Nephron progenitor cell (in vitro differentiated cells): ENCODE measurements at regions not wholly inside any gene's neighbourhood (a gene's known extent, or its start where the extent isn't known, plus 50 kb on each side); places are given as distances from the start of the nearest gene placed in this dataset.

Experiments used
- DNase-seq: peaks from one replicate; pipeline ENCODE4 v3.0.0; 2021
- H3K27ac Mint-ChIP-seq: 2 replicates; pipeline ENCODE4 v1.8.0; 2021; ENCODE audit warnings: mild to moderate bottlenecking, moderate library complexity, mixed read lengths
- H3K27me3 Mint-ChIP-seq: 2 replicates; pipeline ENCODE4 v1.8.0; 2021; ENCODE audit warnings: mild to moderate bottlenecking, low read depth, mixed read lengths; ENCODE audit not compliant: poor library complexity
- H3K36me3 Mint-ChIP-seq: 2 replicates; pipeline ENCODE4 v1.8.0; 2021; ENCODE audit warnings: low read depth, mixed read lengths
- H3K4me1 Mint-ChIP-seq: 2 replicates; pipeline ENCODE4 v1.8.0; 2021; ENCODE audit warnings: mixed read lengths
- H3K4me3 Mint-ChIP-seq: 2 replicates; pipeline ENCODE4 v1.8.0; 2021; ENCODE audit warnings: mild to moderate bottlenecking, moderate library complexity, mixed read lengths
- H3K9me3 Mint-ChIP-seq: 2 replicates; pipeline ENCODE4 v1.8.0; 2021; ENCODE audit warnings: mild to moderate bottlenecking, moderate library complexity, mixed read lengths
- TF ChIP-seq, protein P1 (sequence below): fragments of 200-600 bp; sonication (generic); IDR thresholded peaks from 2 replicates; pipeline ENCODE4 v1.5.0; 2021; ENCODE audit warnings: antibody characterized with exemption

GRCh38 chr6:1545654-1546053, 64.1 kb upstream of the FOXC1 start:
- Mint-ChIP-seq H3K27ac (no peak overlapping the region), H3K36me3 (no peaks in the 10 kb centered on the region), H3K4me3 (no peak overlapping the region), H3K9me3 (peaks cover 25% of the 10 kb centered on the region), H3K4me1 (peaks cover 8% of the 10 kb centered on the region), H3K27me3 (peaks cover 10% of the 10 kb centered on the region)
- DNase-seq = no peak
- TF ChIP-seq, protein P1, sequence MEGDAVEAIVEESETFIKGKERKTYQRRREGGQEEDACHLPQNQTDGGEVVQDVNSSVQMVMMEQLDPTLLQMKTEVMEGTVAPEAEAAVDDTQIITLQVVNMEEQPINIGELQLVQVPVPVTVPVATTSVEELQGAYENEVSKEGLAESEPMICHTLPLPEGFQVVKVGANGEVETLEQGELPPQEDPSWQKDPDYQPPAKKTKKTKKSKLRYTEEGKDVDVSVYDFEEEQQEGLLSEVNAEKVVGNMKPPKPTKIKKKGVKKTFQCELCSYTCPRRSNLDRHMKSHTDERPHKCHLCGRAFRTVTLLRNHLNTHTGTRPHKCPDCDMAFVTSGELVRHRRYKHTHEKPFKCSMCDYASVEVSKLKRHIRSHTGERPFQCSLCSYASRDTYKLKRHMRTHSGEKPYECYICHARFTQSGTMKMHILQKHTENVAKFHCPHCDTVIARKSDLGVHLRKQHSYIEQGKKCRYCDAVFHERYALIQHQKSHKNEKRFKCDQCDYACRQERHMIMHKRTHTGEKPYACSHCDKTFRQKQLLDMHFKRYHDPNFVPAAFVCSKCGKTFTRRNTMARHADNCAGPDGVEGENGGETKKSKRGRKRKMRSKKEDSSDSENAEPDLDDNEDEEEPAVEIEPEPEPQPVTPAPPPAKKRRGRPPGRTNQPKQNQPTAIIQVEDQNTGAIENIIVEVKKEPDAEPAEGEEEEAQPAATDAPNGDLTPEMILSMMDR = no peak

- H3K4me3 Mint-ChIP-seq = no peak overlapping the region
- H3K27ac Mint-ChIP-seq = no peak overlapping the region
- no peaks in the 10 kb centered on the region for H3K36me3 Mint-ChIP-seq
- peaks cover 8% of the 10 kb centered on the region for H3K4me1 Mint-ChIP-seq
- DNase-seq = no peak
- H3K9me3 Mint-ChIP-seq = peaks cover 41% of the 10 kb centered on the region
- H3K27me3 Mint-ChIP-seq = peaks cover 8% of the 10 kb centered on the region
- TF ChIP-seq, protein P1 = no peak
These were observed 61.9 kb upstream of the FOXC1 start for GRCh38 chr6:1547785-1548184.

DNA sequence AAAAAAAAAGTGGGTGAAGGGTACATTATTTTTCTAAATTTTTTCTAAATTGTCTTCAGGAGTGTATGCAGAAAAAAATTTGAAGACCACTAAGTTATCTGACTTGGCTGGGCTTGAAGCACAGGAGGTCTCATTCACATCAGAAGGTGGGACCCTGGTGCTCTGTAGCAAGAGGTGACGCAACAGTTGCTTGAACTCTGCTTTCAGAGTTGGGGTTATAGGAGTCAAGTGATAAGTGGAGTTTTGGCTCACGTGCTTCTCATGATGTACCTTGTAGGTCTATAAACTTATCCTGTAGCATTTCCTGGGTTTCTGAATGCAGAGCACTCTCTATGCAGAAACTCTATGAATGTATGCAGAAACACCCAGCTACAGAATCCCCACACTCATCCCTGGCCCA, 58.5 kb upstream of the FOXC1 start:
- Mint-ChIP-seq H3K4me3 (no peak overlapping the region), H3K4me1 (peaks cover 11% of the 10 kb centered on the region), H3K27ac (no peak overlapping the region), H3K27me3 (peaks cover 4% of the 10 kb centered on the region), H3K36me3 (peaks cover 9% of the 10 kb centered on the region), H3K9me3 (peaks cover 51% of the 10 kb centered on the region)
- TF ChIP-seq, protein P1 = no peak
- no peak for DNase-seq

DNA sequence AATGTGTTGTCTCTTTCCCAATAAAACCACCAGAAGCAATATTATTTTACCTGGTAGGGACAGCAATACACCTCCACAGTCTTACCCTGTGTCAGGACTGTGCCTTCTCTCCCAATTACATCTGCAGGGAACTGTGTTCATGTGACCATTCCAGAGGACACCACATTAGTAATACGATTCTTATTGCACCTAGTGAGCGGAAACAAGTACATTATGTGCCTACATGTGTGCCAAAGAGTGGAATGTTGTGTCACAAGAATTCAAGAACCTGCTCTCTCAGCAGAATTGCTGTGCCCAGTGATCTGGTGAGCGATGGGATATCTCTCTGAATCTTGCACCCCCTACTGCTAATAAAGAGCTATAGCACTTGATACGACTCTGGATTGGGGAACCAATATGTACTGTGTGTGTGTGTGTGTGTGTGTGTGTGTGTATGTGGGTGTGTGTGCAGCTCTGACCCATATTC, 57.4 kb upstream of the FOXC1 start:
- peaks cover 20% of the 10 kb centered on the region for H3K4me1 Mint-ChIP-seq
- peaks cover 4% of the 10 kb centered on the region for H3K27me3 Mint-ChIP-seq
- TF ChIP-seq, protein P1 = no peak
- no peak for DNase-seq
- peaks cover 13% of the 10 kb centered on the region for H3K36me3 Mint-ChIP-seq
- no peak overlapping the region for H3K4me3 Mint-ChIP-seq
- H3K27ac Mint-ChIP-seq = no peak overlapping the region
- peaks cover 56% of the 10 kb centered on the region for H3K9me3 Mint-ChIP-seq

DNA sequence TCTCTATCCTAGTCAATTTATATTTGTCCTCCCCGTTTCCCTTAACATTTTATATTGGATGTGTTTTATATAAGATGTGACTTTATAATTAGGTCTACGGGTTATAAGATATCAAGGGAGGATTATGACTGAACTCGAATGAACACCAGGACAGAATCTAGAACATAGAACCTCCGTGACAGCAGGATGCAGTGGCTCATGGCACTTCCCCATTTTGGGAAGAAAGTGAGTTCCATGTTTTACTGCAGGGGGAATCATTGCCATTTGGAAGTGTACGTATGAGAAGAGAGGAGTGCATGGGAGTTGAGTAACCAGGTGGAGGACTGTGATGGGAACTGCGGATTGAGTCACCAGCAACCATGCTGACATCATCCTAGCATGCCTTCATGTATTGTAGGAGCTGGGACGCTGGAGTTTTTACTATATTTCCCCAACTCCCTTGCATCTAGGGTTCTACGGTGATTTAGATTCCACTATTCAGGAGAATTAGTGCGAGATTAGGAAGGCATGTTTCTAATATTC, 56.1 kb upstream of the FOXC1 start:
- no peak overlapping the region for H3K27ac Mint-ChIP-seq
- TF ChIP-seq, protein P1 = no peak
- no peak overlapping the region for H3K4me3 Mint-ChIP-seq

DNA sequence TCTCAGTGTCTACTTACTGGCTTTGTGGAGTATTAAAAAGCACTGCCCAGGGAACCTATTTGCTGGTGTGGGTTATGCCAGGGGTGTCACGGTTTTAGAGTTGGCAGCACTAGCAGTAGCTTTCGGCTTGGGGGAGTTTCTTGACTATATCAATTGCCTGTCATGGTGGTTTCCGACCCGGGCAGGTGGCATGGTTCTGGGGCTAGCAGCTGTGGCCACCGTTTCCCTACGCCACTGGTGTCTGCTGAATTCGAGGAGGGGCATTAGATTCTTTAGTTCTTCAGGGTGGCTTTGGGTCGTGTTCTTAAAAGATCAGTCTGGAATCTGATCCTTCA, 55.6 kb upstream of the FOXC1 start:
- H3K4me1 Mint-ChIP-seq = peaks cover 15% of the 10 kb centered on the region
- H3K27ac Mint-ChIP-seq = no peak overlapping the region
- peaks cover 13% of the 10 kb centered on the region for H3K36me3 Mint-ChIP-seq
- no peak for DNase-seq
- H3K27me3 Mint-ChIP-seq = peaks cover 4% of the 10 kb centered on the region
- no peak overlapping the region for H3K4me3 Mint-ChIP-seq
- TF ChIP-seq, protein P1 = no peak
- peaks cover 59% of the 10 kb centered on the region for H3K9me3 Mint-ChIP-seq

More for the DNA sequence above, 56.1 kb upstream of the FOXC1 start:
- H3K36me3 Mint-ChIP-seq = peaks cover 13% of the 10 kb centered on the region
- DNase-seq = no peak
- H3K4me1 Mint-ChIP-seq = peaks cover 15% of the 10 kb centered on the region
- peaks cover 57% of the 10 kb centered on the region for H3K9me3 Mint-ChIP-seq
- H3K27me3 Mint-ChIP-seq = peaks cover 4% of the 10 kb centered on the region
